LHCN-M2 (cell line): ENCODE measurements at regions not wholly inside any gene's neighbourhood (a gene's known extent, or its start where the extent isn't known, plus 50 kb on each side); places are given as distances from the start of the nearest gene placed in this dataset.

ENCODE experiments used
- DNase-seq: peaks from one replicate; pipeline ENCODE4 v3.0.0-alpha.2; 2012; ENCODE audit warnings: low read depth

DNA sequence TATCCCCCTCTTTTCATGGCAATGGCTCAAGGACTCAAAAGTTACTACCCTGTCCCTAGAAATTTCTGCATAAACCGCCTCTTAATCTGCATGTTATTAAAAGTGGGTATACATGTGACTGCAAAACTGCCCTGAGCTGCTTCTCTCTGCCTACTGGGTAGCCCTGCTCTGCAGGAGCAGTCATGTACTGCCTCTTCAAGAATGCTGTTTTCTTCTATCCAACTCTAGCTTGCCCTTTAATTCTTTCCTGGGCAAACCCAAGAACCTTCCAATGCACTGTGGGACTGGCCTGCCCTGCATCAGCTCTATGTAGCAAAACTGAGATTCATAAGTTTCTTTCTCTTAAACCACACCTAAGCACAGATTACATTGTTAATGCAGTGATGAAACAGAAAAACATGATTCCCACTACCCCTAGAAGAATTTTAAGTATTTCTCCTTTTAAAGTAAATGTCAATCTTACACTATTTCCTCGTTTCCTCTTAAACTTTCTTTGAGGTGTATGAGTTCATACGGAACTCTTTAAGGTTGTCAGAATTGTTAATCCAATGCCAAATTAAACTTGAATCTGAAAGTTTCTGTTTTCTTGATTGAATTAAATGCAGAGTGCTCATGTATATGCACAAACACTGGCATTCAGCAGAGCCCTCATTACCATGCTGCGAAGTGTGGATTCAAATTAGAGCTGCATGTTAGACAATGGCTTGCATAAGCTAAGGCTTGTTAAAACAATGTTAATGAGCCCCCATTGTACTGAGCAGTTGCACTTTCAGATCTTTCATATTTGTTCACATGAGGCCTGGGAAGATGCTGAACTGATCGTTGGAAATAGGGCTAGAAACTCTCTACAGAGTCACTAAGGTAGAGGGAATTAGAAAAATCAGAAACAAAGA, 669.9 kb upstream of the PCDH20 start:
- DNase-seq: no peak

DNA sequence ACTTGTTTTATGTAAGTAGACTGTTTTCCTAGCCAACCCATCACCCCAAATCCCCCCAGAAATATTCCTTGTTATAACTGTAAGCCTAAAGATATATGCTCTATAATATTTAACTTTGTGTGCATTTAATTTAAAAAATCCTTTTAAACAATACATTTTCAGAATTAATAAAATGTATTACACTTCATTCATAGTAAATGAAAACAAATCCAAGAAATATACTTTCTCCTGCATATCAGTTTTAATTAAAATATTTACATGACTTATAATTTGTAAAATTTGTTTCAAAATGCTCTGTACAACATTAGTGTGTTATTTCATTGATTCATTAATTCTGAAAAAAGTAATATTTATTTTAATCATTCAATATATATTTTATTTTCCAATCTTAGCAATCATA, 669.1 kb upstream of the PCDH20 start:
- DNase-seq: no peak

DNA sequence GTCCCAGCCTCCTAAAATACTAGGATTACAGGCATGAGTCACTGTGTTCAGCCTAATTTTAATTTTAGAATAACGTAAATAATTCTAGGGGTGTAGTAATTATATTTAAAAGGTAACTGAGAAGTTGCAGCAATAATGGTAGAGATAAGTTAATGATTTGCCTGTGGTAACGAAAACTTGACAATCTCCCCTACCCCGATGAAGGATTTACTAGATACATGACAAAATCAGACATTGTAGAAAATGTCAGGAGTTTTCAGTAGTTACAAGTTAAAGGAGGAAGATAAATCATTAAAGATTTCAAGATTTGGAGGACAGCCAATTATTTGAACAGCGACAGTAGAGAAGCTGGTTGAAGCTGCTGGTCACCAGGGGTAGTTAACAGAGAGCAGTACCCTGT, 652.2 kb upstream of the PCDH20 start:
- DNase-seq: no peak

DNA sequence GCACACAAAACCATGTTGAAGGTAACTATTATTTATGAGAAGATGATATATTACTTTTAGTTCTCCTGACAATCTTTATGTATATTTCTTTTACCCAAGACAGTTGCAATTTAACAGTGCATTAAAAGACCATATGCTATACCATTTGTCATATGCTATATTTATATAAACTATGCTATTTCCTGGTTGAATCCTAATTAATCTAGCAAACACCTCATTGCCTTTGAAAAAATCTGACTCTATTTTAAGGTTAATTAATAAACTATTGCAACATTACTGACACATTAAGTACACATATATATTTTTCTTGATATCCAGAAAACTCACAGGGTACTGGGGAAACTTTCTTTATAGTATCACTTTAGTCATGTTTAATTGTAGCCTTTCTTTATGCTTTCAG, 649.4 kb upstream of the PCDH20 start:
- no peak for DNase-seq

DNA sequence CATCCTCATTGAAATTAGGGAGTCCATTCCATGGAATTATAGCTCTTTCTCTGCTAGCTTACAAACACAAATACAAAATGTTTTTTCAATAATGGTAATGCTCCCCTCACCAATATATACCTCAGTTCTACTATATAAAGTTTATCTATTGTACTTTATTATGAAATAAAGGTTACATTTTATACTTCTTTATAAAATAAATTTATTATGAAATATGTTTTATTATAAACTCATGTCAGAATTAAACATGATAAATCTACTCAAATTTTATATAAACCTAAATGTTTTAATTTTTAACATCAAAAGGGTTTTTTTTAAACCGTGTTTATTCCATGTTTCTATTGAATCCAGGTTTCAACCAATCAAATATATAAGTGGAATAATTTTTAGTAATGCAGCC, 646.1 kb upstream of the PCDH20 start:
- no peak for DNase-seq

DNA sequence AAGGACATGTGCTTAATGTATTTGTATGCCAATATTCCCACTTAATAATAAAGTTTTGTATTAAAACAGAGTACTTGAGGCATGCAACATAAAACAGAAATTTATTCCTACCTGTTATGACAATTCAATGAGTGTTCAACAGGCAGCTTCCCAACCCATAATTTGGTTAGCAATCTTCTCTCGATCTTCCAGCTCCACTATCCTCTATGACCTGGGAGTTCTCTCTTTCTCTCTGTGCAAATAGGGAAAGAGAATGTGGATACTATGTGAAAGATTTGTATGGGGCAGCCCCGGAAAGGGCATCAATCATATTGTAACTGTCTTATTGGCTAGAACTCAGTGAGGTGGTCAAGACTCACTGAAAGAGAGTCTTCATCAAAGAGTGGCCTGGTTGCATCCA, 644.9 kb upstream of the PCDH20 start:
- DNase-seq: no peak

DNA sequence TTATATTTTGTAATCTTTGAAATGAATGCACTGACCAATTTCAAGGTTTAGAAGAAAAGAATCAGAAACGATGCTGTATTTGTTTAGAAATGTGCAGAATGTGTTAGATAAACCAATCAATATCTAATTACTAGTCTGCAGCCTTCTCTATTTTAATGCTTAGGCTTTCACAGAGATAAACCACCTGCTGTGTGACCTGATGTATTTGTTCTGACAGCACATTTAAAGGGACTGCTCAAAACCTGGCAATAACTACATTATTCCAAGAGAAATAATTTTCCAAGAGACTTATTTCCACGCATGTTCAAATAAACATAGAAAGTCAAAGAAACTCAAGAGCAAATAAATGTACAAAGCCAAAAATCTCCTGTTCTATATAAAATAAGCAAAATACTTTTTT, 641.6 kb upstream of the PCDH20 start:
- no peak for DNase-seq

DNA sequence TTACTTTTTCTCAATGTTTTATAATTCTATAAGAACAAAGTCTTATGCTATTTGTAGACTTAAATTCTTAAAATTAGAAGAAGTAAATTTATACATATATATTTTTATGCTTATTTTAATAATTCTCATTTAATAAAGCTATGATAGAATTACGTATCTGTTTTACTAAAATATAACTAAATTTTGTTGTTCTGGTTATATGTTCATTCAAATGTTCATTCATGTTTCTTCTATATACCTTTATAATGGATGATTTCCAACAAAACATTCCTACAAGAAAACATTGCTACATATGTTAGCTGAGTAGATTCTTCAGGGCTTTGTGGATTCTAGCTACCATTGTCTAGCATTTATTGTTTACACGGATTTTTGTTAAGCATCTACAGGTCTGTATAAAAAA, 634.3 kb upstream of the PCDH20 start:
- no peak for DNase-seq

DNA sequence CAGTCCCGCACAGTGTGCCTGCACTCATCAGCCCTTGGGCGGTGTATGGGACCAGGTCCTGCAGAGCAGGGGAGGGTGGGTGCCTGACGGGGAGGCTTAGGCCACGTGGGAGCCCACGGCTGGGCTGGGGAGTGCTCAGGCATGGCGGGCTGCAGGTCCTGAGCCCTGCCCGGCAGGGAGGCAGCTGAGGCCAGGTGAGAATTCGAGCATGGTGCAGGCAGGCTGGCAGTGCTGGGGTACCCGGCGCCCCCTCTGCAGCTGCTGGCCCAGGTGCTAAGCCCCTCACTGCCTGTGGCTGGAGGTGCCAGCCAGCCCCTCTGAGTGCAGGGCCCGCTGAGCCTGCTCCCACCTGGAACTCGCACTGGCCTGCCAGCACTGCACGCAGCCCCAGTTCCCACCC, 630.9 kb upstream of the PCDH20 start:
- no peak for DNase-seq

DNA sequence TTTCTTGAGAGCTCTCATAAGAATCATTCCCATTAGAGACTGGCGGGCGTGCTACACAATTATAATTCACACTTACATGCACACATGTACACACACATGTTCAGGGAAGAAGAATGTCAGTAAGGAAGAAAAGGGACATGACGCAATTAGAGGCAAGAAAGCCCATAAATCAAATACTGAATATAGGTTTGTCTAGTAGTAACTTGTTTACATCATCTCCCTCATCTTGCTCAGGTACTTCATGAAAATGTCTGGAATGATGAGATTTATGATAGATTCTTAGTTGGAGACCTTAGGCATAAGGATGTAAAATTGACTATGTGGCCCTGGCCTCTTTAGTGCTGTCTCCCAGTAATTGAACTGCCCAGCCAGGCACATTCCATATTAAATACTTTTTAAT, 628.0 kb upstream of the PCDH20 start:
- no peak for DNase-seq

DNA sequence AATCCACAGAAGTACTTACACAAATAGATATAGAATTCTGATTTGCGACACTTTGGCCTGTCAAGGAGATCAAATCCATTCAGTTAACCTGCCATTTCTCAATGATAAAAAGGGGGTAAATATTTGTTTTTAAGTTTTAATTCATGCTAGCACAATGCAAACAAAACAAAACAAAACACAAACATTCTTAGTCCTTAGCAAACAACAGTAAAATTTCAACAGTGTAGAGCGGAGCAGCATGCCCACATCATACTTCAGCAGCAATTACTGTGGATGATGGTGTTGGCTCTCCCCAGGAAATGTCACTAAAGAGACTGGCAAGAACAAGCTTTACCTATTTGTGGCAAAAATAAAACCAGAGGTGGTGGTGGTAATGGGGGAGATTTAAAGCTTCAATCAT, 625.2 kb upstream of the PCDH20 start:
- no peak for DNase-seq

DNA sequence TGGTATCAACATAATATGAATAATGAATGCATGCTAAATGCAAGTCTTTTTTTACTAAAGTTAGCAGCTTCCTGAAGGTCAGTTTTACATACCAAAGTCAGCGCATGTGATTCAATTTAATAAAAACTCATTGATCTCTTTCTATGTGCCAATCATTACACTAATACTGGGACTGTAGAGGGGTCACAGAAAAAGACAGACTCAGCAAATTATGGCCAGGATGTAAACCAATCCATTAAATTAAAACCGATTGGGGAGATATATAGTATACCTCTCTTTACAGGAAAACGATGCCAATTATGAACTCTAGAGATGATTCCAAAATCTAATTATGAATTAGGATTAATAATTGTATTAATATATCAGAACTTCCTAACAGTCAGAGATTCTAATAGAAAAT, 624.4 kb upstream of the PCDH20 start:
- no peak for DNase-seq

DNA sequence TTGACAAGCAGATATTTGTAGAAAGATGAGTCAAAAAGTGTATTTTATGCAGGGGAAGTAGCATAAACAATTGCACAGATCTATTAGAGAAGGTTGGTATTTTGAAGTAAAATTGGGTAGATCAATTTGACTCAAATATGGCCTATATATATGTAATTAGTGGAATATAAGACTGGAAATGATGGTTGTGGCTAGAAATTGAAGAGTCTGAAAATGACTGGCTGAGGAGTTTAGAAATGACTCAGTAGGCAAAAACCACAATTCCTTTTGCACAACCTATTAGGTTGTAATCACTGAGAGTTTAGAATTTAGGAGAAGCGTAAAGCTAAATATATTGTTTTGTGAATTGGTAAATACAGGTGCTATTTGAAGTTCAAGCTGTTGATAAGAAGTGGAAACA, 622.6 kb upstream of the PCDH20 start:
- DNase-seq: no peak

DNA sequence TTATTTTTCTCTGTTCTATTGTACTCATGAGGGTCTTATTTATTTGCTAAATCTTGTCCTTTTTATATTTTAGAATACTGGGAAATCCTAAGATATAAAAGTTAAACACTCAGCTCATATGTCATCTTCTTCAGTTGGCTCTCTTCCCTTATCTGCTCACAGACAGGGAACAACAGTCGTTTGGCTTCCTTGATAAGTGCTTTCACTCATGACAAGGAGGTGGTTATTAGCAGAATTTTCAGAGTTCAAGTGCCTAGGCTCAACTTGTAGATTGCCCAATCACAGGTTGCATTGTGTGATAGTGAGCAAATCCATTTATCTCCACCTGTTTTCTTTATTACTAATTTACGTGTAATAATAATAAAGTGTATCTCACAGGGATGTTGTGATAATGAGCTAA, 620.3 kb upstream of the PCDH20 start:
- no peak for DNase-seq

DNA sequence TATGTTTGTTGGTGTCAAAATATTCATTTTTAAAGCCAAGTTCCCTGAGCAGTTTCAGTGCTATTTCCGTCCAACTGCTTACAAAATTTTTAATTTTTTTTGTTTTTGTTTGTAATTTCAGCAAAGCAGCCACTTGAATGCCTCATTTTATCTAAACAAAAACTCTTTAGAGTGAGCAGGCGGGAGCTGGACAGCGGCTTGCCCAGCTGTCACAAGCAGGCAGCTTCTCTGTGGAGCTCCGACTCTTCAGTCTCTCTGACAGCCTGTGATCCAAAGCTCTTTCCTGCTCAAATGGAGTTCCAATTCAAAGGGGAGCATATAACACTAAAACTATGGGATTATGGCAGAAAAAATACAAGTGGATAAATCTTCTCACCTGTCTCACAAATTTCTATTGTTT, 618.3 kb upstream of the PCDH20 start:
- DNase-seq: no peak

DNA sequence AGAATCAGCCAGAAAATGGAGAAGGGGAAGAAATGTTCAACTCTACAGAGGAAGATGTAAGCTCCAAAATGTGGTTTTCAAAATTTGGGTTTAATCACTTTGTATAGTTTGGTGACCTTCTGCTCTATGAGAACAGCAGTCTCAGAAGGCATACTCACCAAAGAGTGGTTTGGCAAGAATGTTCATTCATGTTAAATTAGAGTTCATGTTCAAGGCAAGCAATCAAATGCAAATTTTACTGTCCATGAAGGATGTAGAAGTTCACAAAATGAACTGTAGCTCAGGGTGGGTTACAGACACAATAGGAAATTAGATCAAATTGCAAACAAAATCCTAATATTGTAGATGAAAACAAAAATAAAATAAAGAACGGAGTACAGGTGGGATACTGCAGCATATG, 606.7 kb upstream of the PCDH20 start:
- no peak for DNase-seq

DNA sequence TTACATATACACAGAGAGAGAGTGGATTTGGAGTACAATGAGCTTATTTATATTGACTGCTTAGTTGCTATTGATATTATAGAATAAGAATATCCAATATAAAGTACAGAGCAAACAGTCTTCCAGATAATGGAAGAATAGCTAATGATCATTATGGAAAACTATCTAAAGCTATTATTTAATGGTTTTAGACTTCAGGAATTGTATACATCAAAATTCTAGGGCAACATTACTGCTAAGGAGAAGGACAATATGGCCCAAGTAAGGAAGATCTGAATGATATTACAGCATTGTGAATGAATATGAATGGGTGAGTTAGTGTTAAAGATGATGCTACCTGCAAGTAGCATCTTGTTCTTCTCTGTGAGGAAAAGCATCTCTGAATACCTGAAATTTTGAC, 604.2 kb upstream of the PCDH20 start:
- DNase-seq: no peak

DNA sequence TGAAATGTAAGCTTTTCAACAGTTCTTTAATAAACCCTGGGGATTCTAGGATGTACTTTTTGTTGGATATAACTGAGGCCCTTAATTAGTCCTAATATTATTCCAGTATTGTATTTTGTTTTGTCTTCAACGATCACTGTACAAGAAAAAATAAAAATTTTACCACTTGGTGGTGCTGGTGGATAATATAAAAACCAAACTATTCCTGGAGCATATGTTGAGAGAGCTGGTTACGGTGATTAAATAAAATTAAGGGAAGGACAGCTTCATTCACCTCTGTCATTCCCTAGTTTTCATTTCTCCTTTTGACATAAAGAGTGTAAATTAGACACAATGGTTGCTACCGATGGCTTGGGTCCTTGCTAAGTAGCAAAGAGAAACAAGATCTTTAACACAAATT, 598.6 kb upstream of the PCDH20 start:
- DNase-seq: no peak

DNA sequence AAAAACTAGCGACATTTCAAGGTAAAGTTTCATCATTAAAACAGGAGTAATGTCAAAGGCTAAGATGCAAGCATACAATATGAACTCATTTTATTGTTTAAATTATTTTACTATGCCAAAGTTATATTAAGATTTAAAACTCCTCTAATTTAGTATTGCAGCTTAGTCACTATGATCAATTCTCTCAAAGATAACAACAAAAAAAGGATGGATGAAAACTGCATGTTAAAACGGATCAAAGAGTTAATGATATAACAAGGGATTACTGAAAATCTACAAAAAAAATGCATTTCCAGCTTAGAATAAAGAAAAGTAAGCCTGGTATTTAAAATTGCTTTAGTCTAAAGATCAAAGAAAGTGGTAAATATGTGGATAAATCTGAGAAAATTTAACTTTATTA, 587.8 kb upstream of the PCDH20 start:
- no peak for DNase-seq

DNA sequence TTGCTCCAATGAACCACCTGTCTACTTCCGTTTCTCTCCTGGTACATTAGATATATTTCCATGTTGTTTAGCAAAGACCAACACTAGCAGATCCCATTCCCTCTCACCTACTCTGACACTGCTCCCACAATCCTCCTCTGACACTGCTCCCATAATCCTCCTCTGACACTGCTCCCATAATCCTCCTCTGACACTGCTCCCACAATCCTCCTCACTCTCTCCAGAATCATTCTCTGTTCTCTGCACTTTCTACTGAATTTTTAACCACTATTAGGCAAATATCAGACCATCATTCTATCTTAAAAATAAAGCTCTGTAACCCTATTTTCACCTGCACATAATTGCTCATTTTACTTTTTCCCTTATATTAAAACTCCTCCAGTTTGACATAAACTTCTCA, 578.5 kb upstream of the PCDH20 start:
- no peak for DNase-seq

DNA sequence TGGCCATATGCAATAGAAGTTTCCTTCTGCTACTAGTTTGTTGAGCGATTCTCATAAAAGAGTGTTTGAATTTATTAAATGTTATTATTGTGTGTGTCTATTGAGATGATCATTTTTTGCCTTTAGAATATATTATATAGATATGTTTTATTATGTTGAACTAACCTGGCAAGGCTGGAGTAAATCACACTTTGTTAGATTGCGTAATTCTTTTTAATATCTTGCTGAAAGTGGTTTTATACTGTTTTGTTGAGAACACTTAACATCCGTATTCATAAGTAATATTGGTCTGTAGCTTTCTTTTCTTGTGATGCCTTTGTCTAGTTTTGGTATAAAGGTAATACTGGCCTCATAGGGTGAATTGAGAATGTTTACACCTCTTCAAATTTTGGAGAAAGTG, 574.3 kb upstream of the PCDH20 start:
- DNase-seq: no peak

DNA sequence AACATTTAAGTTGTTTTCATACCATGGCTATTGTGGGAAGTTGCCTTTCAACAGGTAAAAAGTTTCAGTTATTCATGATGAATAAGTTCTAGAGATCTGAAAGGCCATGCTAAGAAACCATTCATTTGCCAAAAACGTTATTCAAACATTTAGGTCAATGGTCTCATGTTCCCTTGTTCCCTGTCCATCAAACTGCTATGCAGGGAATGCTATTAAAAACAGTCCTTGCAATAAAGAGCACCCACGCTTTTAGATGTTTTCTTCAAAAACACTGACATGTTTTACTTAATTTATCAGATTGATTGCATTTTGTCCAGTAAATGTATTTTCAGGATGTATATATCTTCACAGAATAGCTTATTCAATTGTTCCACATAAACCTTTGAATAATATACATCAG, 573.2 kb upstream of the PCDH20 start:
- no peak for DNase-seq

DNA sequence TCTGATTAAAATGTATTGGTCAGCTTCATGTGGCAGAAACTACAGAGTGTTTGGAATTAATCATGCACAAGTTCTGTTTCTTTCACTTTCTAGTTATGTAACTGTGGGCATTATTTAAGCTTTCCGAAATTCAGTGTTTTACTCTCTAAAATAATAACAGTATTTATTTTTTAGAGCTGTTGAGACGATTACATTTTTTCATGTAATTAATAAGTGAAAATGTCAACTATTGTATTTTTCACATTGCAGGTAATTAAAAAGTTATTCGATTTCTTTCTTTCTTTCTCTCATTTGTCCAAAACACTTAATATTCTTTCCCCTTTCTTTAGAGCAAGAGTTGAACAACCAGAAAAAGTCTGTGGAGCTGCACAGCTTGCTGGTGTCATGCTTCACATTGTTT, 559.4 kb upstream of the PCDH20 start:
- no peak for DNase-seq

DNA sequence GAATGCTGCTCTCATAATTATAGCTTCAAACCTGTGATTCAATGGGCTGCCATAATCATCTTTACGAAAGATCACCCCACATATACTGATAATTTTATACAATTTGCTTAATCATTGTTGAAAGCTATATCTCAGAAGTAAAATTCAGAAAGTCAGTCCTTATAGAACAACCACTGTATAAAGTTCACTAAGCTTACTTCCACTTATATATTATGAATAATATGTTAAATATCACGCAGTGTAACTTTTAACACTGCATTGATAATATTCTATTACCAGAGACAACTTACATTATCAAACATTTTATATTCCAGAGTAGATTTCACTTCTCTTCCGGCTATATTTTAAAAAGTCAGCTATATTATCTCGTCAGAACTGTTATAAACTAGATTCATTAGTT, 550.1 kb upstream of the PCDH20 start:
- no peak for DNase-seq
